Liver (tissue), 8 donors: ENCODE measurements at regions not wholly inside any gene's neighbourhood (a gene's known extent, or its start where the extent isn't known, plus 50 kb on each side); places are given as distances from the start of the nearest gene placed in this dataset.

Source experiments
- DNase-seq: peaks from one replicate; pipeline ENCODE4 v3.0.0-alpha.2; 2017; ENCODE audit warnings: low spot score
- H3K27ac ChIP-seq, 2 donors: one replicate each; pipeline ENCODE4 v1.7.0; 2013; ENCODE audit warnings: inconsistent platforms in 2 of 2, low read length in 2 of 2, control low read depth in 1 of 2, low read depth in 1 of 2, mild to moderate bottlenecking in 1 of 2
- H3K27me3 ChIP-seq, 4 donors: one replicate each; pipeline versions ENCODE4 v1.6.1 to v1.7.0; 2013; ENCODE audit warnings: low read length in 3 of 4, inconsistent platforms in 1 of 4, mild to moderate bottlenecking in 1 of 4, moderate library complexity in 1 of 4; ENCODE audit not compliant: control insufficient read depth in 4 of 4, insufficient read depth in 4 of 4
- H3K36me3 ChIP-seq, 4 donors: one replicate each; pipeline versions ENCODE4 v1.6.1 to v1.7.0; 2013; ENCODE audit warnings: low read length in 3 of 4, mild to moderate bottlenecking in 3 of 4, low read depth in 1 of 4, moderate library complexity in 1 of 4; ENCODE audit not compliant: control insufficient read depth in 4 of 4, insufficient read depth in 3 of 4
- H3K4me1 ChIP-seq, 4 donors: one replicate each; pipeline versions ENCODE4 v1.6.1 to v1.7.0; 2013; ENCODE audit warnings: low read length in 3 of 4, mild to moderate bottlenecking in 3 of 4, moderate library complexity in 1 of 4; ENCODE audit not compliant: control insufficient read depth in 4 of 4, insufficient read depth in 4 of 4
- H3K4me3 ChIP-seq, 3 donors: one replicate each; pipeline versions ENCODE4 v1.6.1 to v1.7.0; 2013; ENCODE audit warnings: low read length in 3 of 3, control low read depth in 1 of 3, low read depth in 1 of 3, mild to moderate bottlenecking in 1 of 3
- H3K9ac ChIP-seq, 2 donors: one replicate each; pipeline ENCODE4 v1.7.0; 2013; ENCODE audit warnings: low read length in 2 of 2, mild to moderate bottlenecking in 2 of 2, moderate library complexity in 2 of 2, control low read depth in 1 of 2, low read depth in 1 of 2
- H3K9me3 ChIP-seq, 4 donors: one replicate each; pipeline versions ENCODE4 v1.6.1 to v1.7.0; 2013; ENCODE audit warnings: low read length in 3 of 4; ENCODE audit not compliant: control insufficient read depth in 4 of 4
- ATF3 ChIP-seq: IDR thresholded peaks from 2 replicates; pipeline ENCODE4 v1.6.1; 2016; ENCODE audit warnings: antibody characterized with exemption
- CTCF ChIP-seq: fragments of 150-350 bp; IDR thresholded peaks from 2 replicates; pipeline ENCODE4 v1.5.1; 2017; ENCODE audit warnings: improper control_type of control experiment, low read depth, low read length; ENCODE audit not compliant: missing input control
- EGR1 ChIP-seq, 2 donors: IDR thresholded peaks; 2 replicates each; pipeline ENCODE4 v1.6.1; 2016 to 2018; ENCODE audit warnings: antibody characterized with exemption in 2 of 2, low read depth in 2 of 2
- FOXA1 ChIP-seq: IDR thresholded peaks from 2 replicates; pipeline ENCODE4 v1.6.1; 2016; ENCODE audit warnings: antibody characterized with exemption
- FOXA2 ChIP-seq: IDR thresholded peaks from 2 replicates; pipeline ENCODE4 v1.6.1; 2016; ENCODE audit warnings: antibody characterized with exemption
- GABPA ChIP-seq, 2 donors: IDR thresholded peaks in 1 of 2; conservative IDR thresholded peaks in 1 of 2; 2 replicates each; pipeline ENCODE4 v1.6.1; 2016; ENCODE audit warnings: antibody characterized with exemption in 2 of 2, mild to moderate bottlenecking in 1 of 2, moderate library complexity in 1 of 2
- HNF4A ChIP-seq, 2 donors: conservative IDR thresholded peaks; 2 replicates each; pipeline ENCODE4 v1.6.1; 2016; ENCODE audit warnings: antibody characterized with exemption in 2 of 2, mild to moderate bottlenecking in 2 of 2
- JUND ChIP-seq, 2 donors: IDR thresholded peaks; 2 replicates each; pipeline ENCODE4 v1.6.1; 2016; ENCODE audit warnings: antibody characterized with exemption in 2 of 2
- RAD21 ChIP-seq, 2 donors: IDR thresholded peaks; 2 replicates each; pipeline ENCODE4 v1.6.1; 2016; ENCODE audit warnings: antibody characterized with exemption in 2 of 2, mild to moderate bottlenecking in 2 of 2
- REST ChIP-seq: IDR thresholded peaks from 2 replicates; pipeline ENCODE4 v1.6.1; 2016; ENCODE audit warnings: antibody characterized with exemption, mild to moderate bottlenecking
- RXRA ChIP-seq, 2 donors: IDR thresholded peaks; 2 replicates each; pipeline ENCODE4 v1.6.1; 2017 to 2018; ENCODE audit warnings: antibody characterized with exemption in 2 of 2, mild to moderate bottlenecking in 1 of 2
- YY1 ChIP-seq: IDR thresholded peaks from 2 replicates; pipeline ENCODE4 v1.6.1; 2016; ENCODE audit warnings: antibody characterized with exemption, mild to moderate bottlenecking
- ZBTB33 ChIP-seq: IDR thresholded peaks from 2 replicates; pipeline ENCODE4 v1.6.1; 2016; ENCODE audit warnings: antibody characterized with exemption
- WGBS: extraction: QIAGEN DNeasy Blood & Tissue Kit; methylation state at CpG from one replicate; pipeline ENCODE4 v1.1.7; 2013; 5-methylcytosine and 5-hydroxymethylcytosine counted together
- donor health status: healthy.
- donor health status: healthy.
- donor health status: healthy.
- donor health status: healthy.
- donor health status: healthy.

- Histone ChIP-seq H3K9me3 (no peaks in the 10 kb centered on the region), H3K36me3 (no peaks in the 10 kb centered on the region), H3K27ac (no peak overlapping the region), H3K4me3 (no peak overlapping the region), H3K27me3 (no peaks in the 10 kb centered on the region), H3K4me1 (peaks cover 0 to 11% (median 4%) of the 10 kb centered on the region in 4 donors), H3K9ac (no peak overlapping the region)
- 87% methylated on average over 2 of the region's 2 CpGs for WGBS
- no peak for DNase-seq
- TF ChIP-seq ATF3 (peak; percentile 12), JUND (IDR thresholded peaks at IDR 0.05) (peak in 1 of 2 donors; percentile 68), YY1 (no peak), GABPA (IDR thresholded peaks at IDR 0.05 in 1 of 2, conservative IDR thresholded peaks at IDR 0.05 in 1 of 2) (no peak)
These were observed 427.2 kb upstream of the THBS1 start for GRCh38 chr15:39153716-39154115.

- H3K27ac ChIP-seq = no peak overlapping the region
- H3K4me3 ChIP-seq = no peak overlapping the region
- H3K4me1 ChIP-seq = peaks cover 0 to 11% (median 4%) of the 10 kb centered on the region in 4 donors
- no peak for TF ChIP-seq ATF3
- TF ChIP-seq FOXA2 = peak; percentile 5
- no peak for TF ChIP-seq FOXA1
- peak in 1 of 2 donors; percentile 56 for TF ChIP-seq RAD21 (IDR thresholded peaks at IDR 0.05)
- TF ChIP-seq CTCF = peak; percentile 27
- peak; percentile 50 for TF ChIP-seq REST
- no peak for TF ChIP-seq EGR1 (IDR thresholded peaks at IDR 0.05; ENCODE audit: low read depth in 2 of 2)
- peak in 1 of 2 donors; percentile 50 for TF ChIP-seq RXRA (IDR thresholded peaks at IDR 0.05)
- TF ChIP-seq GABPA (IDR thresholded peaks at IDR 0.05 in 1 of 2, conservative IDR thresholded peaks at IDR 0.05 in 1 of 2) = no peak
- TF ChIP-seq YY1 = no peak
- peak; percentile 86 to 97 for TF ChIP-seq HNF4A (conservative IDR thresholded peaks at IDR 0.05)
- TF ChIP-seq ZBTB33 = no peak
- H3K36me3 ChIP-seq = no peaks in the 10 kb centered on the region
- DNase-seq = no peak
- no peak overlapping the region for H3K9ac ChIP-seq
- no peaks in the 10 kb centered on the region for H3K9me3 ChIP-seq
- no peaks in the 10 kb centered on the region for H3K27me3 ChIP-seq
These were observed 426.6 kb upstream of the THBS1 start for GRCh38 chr15:39154227-39154638.
